Prostate gland (tissue), 2 donors: ENCODE measurements at regions not wholly inside any gene's neighbourhood (a gene's known extent, or its start where the extent isn't known, plus 50 kb on each side); places are given as distances from the start of the nearest gene placed in this dataset.

Experiments
- DNase-seq: peaks from one replicate; pipeline ENCODE4 v3.0.0-alpha.2; 2019; ENCODE audit warnings: low spot score
- H3K27ac ChIP-seq, 2 donors: fragments of 200-600 bp; sonication (generic); 2 replicates each; pipeline ENCODE4 v1.5.1; 2017 to 2019
- H3K27me3 ChIP-seq: fragments of 200-600 bp; sonication (generic); replicated peaks from 2 replicates; pipeline ENCODE4 v1.5.1; 2019; ENCODE audit not compliant: insufficient read depth
- H3K36me3 ChIP-seq, 2 donors: fragments of 200-600 bp; sonication (generic); 1 replicate in 1 of 2; 2 replicates in 1 of 2; pipeline versions ENCODE4 v1.5.1 to v1.8.1; 2017 to 2019
- H3K4me1 ChIP-seq: fragments of 200-600 bp; sonication (generic); replicated peaks from 2 replicates; pipeline ENCODE4 v1.5.1; 2019
- H3K4me3 ChIP-seq, 2 donors: fragments of 200-600 bp; sonication (generic); 2 replicates each; pipeline ENCODE4 v1.5.1; 2017 to 2019
- H3K9me3 ChIP-seq: fragments of 200-600 bp; sonication (generic); 2 replicates; pipeline ENCODE4 v1.5.1; 2017
- POLR2A ChIP-seq: fragments of 450-650 bp; IDR thresholded peaks from one replicate; pipeline ENCODE4 v1.6.1; 2016; ENCODE audit warnings: antibody characterized with exemption, mild to moderate bottlenecking
- POLR2AphosphoS5 ChIP-seq: sonication (generic); formaldehyde crosslinking; IDR thresholded peaks from one replicate; pipeline ENCODE4 v1.6.1; 2017; ENCODE audit warnings: antibody characterized with exemption
- WGBS: methylation state at CpG from one replicate; pipeline ENCODE4 v1.1.5; 2018; 5-methylcytosine and 5-hydroxymethylcytosine counted together
- intact Hi-C: fragments of 100-400 bp; cut with DNase I; formaldehyde crosslinking; loops from one replicate; pipeline ENCODE4 v1.14.2; 2022
- TF ChIP-seq, protein P1 (sequence below), 4 experiments: fragments of 200-600 bp in 2 of 4; fragments of 450-650 bp in 2 of 4; sonication (generic) in 2 of 4; IDR thresholded peaks; 1 replicate in 3 of 4; 2 replicates in 1 of 4; pipeline ENCODE4 v1.5.1; 2016 to 2019; ENCODE audit warnings: antibody characterized with exemption in 4 of 4, mild to moderate bottlenecking in 2 of 4, moderate library complexity in 2 of 4

DNA sequence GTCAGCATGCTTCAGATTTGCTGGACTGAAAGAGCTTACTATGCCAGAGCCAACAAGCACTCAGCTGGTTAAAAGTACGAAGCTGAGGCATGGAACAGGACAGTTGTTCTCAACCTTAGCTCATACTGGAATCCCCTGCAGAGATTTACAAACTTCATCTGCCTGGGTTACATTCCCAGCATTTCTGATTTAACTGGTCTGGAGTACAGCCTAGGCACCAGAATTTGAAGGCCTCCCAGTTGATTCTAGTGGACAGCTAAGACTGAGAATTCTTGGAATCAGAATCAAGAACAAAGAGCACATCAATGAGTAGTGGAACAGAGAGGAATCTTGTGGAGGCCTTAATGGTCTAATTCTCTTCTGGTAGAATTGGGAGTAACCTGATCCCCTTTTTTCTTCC lies 298.2 kb upstream of the NXPH2 start:
- intact Hi-C loops = no loop called here
- Histone ChIP-seq H3K27ac (no peak overlapping the region), H3K9me3 (no peaks in the 10 kb centered on the region), H3K4me1 (no peaks in the 10 kb centered on the region), H3K4me3 (no peak overlapping the region), H3K36me3 (no peaks in the 10 kb centered on the region), H3K27me3 (no peaks in the 10 kb centered on the region)
- TF ChIP-seq POLR2A (no peak), POLR2AphosphoS5 (no peak)
- TF ChIP-seq, protein P1, sequence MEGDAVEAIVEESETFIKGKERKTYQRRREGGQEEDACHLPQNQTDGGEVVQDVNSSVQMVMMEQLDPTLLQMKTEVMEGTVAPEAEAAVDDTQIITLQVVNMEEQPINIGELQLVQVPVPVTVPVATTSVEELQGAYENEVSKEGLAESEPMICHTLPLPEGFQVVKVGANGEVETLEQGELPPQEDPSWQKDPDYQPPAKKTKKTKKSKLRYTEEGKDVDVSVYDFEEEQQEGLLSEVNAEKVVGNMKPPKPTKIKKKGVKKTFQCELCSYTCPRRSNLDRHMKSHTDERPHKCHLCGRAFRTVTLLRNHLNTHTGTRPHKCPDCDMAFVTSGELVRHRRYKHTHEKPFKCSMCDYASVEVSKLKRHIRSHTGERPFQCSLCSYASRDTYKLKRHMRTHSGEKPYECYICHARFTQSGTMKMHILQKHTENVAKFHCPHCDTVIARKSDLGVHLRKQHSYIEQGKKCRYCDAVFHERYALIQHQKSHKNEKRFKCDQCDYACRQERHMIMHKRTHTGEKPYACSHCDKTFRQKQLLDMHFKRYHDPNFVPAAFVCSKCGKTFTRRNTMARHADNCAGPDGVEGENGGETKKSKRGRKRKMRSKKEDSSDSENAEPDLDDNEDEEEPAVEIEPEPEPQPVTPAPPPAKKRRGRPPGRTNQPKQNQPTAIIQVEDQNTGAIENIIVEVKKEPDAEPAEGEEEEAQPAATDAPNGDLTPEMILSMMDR (IDR thresholded peaks at IDR 0.05) = no peak
- 16% methylated on average over 1 of the region's 1 CpG for WGBS
- no peak for DNase-seq

DNA sequence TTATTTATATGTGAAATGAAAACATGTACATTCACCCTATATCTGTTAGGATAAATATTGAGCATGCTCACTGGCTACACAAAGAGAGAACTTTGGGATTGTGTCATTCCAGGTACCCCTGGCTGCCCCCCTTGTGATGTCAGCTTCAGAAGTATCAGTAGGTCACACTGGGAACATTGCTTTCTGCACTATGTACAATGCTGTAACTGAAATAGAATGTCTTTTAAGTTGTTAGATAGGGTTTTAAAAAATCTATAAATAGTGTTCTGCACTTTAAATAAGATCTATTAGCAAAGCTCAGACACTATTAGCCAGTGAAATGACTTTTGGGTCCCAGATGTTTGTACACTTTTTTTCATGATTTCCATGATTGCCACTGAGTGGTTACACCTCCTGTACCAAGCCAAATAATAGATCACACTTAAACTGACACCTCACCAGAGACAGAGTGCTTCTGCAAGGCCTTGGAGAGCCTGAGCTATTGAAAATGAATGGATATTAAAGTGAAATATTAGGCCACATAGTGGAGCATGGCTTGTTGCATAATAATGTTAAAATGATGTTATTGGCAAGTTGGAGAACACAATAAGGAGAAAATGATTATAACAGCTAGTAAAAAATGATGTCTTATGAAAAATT lies 297.0 kb upstream of the NXPH2 start:
- no peaks in the 10 kb centered on the region for H3K27me3 ChIP-seq
- H3K36me3 ChIP-seq = no peaks in the 10 kb centered on the region
- no peak overlapping the region for H3K27ac ChIP-seq
- TF ChIP-seq POLR2A (no peak), POLR2AphosphoS5 (no peak)
- TF ChIP-seq, protein P1 (IDR thresholded peaks at IDR 0.05) = no peak
- no peak for DNase-seq
- intact Hi-C loops = no loop called here
- no peaks in the 10 kb centered on the region for H3K9me3 ChIP-seq
- H3K4me1 ChIP-seq = no peaks in the 10 kb centered on the region
- H3K4me3 ChIP-seq = no peak overlapping the region

DNA sequence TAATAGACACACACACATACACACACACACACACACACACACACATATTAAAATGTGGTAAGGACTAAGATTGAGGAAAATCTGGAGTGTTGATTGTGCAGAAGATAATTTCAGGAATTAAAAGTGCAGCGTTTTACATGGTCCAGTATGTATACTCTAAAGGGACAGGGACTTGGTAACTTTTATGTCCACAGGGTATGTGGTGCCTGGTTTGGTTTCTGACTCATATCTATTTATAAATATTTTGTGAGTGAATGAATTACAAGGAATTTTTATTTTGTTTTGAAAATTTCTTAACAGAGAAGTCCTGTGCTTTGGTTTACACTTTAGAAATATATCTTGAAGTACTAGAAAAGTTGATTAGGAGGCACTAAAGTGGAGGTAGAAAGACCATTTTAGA lies 287.7 kb upstream of the NXPH2 start:
- intact Hi-C loops = no loop called here
- no peaks in the 10 kb centered on the region for H3K27me3 ChIP-seq
- no peak overlapping the region for H3K27ac ChIP-seq
- 86% methylated on average over 1 of the region's 1 CpG for WGBS
- H3K4me1 ChIP-seq = no peaks in the 10 kb centered on the region
- no peak overlapping the region for H3K4me3 ChIP-seq
- H3K9me3 ChIP-seq = no peaks in the 10 kb centered on the region
- H3K36me3 ChIP-seq = no peaks in the 10 kb centered on the region
- DNase-seq = no peak
- TF ChIP-seq POLR2A (no peak), POLR2AphosphoS5 (no peak)
- TF ChIP-seq, protein P1 (IDR thresholded peaks at IDR 0.05) = no peak

DNA sequence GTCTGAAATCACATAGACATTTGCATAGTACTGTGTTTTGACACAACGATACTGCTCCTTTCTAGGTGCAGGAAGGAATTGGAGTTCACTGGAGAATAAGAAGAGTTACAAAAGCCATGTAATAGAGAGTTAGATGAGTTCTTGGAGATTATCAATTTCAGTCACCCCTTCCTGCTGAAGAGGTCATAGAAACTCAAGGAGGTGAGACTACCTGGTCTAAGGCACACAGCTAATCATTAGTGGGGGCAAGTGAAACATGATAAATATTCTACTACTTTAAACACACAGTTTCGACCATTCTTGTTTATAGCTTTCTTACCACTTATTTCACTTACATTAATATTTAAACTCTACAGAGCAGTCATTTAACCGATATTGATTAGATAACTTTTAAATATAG lies 286.9 kb upstream of the NXPH2 start:
- Histone ChIP-seq H3K27ac (no peak overlapping the region), H3K4me1 (no peaks in the 10 kb centered on the region), H3K36me3 (no peaks in the 10 kb centered on the region), H3K4me3 (no peak overlapping the region), H3K9me3 (no peaks in the 10 kb centered on the region), H3K27me3 (no peaks in the 10 kb centered on the region)
- DNase-seq = no peak
- 83% methylated on average over 3 of the region's 3 CpGs for WGBS
- TF ChIP-seq, protein P1 (IDR thresholded peaks at IDR 0.05) = no peak
- no peak for TF ChIP-seq POLR2A
- no peak for TF ChIP-seq POLR2AphosphoS5
- intact Hi-C loops = no loop called here

DNA sequence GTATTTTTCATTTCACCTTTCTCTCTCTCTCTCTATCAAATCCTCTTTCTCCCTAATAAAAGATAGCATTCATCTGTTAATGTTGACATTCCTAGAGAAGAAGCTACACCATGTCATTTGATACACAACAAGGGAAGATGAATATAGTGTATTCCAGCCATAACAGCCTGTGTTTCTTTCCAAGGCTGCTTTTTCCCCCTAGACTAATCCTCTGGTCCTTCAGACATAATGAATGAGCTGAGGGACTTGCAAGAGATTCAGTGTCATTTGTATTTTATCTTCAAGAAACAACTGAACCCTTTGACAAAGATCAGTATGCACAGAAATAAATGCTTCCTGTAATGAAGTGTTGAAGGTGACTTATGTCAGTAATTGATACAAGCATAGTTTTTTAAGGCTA lies 284.0 kb upstream of the NXPH2 start:
- no peaks in the 10 kb centered on the region for H3K27me3 ChIP-seq
- no peak overlapping the region for H3K27ac ChIP-seq
- TF ChIP-seq POLR2A (no peak), POLR2AphosphoS5 (no peak)
- TF ChIP-seq, protein P1 (IDR thresholded peaks at IDR 0.05) = no peak
- H3K9me3 ChIP-seq = no peaks in the 10 kb centered on the region
- no peaks in the 10 kb centered on the region for H3K4me1 ChIP-seq
- H3K36me3 ChIP-seq = no peaks in the 10 kb centered on the region
- intact Hi-C loops = no loop called here
- H3K4me3 ChIP-seq = no peak overlapping the region
- DNase-seq = no peak
